ENCODE measurements at regions not wholly inside any gene's neighbourhood (a gene's known extent, or its start where the extent isn't known, plus 50 kb on each side); places are given as distances from the start of the nearest gene placed in this dataset.

DNA sequence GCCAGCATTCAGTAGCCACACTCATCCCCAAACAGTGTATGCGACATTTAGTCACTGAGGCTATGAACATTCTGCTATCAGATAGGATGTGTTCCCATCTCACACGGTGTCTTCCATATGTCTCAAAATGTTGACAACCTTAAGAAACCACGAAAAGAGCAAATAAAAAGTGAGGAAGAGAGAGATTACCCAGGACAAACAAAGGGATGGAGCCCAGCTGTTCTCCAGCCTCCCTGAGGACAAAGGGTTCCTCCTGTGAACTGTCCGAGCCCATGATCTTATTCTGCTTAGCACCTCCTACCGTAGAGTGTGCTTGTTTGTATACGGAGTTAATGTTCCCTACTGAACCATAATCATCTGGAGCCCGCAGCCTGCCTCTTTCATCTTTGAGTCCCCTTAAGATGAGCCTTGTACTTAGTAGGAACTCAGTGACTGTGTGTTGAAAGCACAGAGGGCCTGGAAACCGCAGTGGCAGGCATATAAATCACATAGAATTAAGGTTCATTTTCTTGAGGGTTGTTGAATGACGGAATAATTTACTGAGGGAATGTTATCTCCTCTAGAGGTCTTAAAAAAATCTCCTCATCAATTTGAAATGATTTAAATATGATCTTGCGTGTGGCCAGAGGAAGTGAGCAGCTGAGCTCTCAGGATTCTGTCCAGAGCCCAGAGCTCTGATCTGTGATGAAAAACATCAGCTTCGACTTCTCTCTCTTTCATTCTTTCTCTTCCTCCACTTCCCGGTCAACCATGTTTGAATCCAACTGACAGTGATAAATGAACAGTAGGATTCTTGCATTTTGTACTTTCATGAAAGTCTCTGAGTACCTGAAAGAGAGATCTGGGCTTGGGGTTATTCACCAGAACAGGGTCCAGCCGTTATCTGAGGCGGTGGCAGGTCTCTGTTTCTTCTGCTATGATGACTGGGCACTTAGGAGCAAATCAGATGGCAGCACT, 200.5 kb downstream of the KLF5 start:
- no peak for DNase-seq (ENCODE audit: low spot score)

DNA sequence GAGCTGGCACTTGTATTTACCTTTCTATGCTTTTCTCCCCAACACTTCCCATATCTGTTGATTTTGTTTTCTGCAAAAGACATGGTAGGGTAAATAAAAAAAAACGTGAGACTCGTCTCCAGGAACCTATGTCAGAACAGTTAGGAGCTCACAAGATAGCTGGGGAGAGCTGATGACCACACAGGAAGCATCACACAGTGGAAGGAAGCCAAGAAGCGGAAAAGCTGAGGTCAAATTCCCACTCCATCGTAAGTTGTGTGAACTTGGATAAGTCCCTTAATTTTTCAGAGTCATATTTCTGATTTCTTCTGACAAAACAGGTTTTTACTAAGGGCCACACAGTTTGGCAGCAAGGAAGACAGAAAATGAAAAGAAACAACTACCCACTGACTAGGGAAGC, 199.6 kb downstream of the KLF5 start:
- DNase-seq (ENCODE audit: low spot score) = no peak

DNA sequence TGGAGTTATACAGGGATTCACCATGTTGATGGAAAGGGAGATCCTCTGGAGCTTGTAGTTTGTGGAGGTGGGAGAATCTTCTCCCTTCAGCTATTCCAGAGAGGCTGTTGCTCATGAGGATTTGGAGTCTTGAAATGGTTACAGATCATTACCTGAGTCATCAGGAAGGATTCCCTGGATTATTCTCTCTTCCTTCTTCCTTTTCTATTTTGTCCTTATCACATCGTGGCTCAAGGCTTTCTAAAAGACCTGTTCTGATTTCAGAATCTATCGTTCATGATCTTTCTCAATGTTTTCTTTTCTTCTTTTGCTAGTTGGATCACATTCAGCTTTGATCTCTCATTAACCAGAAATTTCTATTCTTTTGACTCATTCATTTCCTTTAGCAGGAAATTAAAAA, 196.0 kb downstream of the KLF5 start:
- no peak for DNase-seq (ENCODE audit: low spot score)

DNA sequence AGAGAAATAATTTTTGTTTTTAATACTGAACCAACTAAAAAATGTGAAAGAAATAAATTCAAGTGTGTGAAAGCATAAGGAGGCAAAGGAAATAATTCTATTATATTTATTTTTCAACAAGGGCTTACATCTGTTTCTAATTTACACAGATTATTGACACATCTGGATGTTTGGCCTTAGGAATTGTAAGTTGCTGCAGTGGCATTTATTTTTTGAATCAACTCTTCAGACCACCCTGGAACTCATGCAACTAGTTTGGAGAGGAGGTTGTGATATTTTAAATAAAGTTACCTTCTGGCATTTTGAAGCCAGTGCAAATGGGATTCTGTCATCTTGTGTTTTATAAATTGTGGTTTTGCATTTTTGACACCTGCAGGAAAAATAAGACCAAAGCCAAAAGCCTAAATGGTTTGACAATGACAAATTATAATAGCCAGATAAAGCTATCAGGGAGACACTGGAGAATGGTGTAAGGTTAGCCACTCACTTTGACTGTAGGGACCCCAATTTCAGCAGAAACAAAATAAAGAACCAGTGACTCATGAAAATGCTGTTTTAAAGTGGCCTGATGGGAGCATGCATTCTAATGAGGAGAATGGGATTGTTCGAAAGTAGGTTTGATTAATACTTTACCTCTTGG, 192.9 kb downstream of the KLF5 start:
- DNase-seq (ENCODE audit: low spot score) = no peak

DNA sequence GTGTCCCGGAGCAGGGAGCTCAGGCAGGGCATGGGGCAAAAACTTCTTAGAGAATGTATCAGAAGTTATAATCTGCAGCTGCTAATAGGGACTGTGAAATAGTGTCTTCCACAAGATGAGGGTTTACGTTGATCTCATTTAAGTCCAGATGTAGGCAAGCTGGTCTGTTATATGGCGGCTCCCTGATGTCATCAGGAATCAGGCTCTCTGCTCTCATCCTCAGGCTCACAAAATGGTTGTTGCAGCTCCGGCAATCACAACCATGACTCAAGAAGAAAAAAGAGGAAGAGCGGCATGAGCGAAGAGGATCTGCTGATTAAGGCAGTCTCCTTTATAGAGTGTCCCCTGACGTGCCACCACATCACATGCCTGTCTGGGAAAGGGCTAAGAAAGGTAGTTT, 191.3 kb downstream of the KLF5 start:
- DNase-seq (ENCODE audit: low spot score) = no peak

DNA sequence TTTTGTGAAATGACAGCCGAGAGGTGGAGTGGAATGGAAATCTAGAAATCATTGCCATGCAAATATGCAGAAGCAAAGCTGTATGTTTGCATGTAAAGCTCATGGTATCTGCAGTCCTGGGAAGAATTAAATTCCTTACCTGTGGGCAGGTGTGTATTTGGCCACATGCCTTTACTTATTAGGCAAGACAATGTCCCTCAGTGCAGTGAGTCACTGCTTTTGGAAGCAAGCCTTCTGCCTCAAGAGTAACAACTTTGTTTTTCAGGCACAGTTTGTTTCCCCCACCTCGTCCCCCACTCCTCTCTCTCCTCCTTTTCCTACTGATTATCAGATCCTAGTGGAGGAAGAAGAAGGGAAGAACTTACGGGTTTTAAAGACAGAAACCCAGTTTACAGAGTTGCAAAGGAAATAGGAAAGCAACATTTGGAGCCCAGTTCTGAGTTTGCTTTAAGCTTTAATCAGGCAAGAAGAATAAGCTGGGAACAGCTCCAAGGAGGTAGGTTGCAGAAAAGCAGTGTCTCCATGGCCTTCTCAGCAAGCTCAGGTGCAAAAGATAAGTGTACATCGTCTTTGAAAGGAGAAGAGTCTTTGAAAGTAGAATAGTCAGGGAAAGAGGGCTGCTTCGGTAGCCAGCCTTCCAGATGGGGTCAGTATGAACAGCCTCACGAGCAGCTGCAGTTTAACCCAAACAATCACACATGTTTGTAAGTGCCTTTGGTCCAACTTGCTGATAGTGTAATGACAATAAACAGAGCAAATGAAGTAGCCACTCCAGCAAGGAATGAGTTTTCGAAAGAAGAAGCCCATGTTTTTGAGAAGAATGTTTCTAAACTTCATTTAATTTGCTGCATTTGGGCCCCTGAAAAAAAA, 190.1 kb downstream of the KLF5 start:
- peak; percentile 50 for DNase-seq (ENCODE audit: low spot score)

DNA sequence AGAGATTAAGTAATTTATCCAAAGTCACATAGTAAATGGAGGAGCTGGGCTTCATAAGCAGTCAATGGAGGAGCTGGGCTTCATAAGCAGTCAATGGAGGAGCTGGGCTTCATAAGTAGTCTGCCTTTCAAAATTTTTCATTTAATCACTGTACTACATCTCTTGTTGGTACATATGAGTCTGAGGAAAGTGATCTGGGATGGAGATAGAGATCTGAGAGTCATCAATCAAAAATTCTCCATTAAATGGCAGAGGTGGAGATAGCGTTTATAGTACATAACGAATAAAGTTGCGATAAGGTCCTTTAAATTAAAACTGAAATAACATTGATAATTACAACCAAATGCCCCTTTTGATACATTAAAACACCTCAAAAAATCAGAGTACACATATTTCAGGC, 189.3 kb downstream of the KLF5 start:
- DNase-seq (ENCODE audit: low spot score) = no peak

DNA sequence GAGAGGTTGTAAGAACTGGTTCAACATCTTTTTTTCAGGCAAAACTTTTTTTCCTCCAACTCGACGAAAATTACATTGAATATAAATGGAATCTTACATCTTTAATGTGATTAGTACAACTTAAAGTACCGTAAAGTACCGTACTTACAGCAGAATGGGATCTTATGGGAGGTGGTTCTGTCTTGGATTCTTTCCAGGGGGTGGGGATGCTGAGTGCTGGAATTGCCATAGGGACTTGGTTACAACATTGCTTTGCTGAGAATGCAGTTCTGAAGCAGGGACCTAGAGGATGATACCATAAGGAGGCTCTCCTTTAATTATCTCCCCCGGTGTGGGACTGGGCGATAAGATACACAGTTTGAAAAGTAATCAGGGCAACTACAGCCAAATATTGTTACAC, 186.4 kb downstream of the KLF5 start:
- DNase-seq (ENCODE audit: low spot score) = no peak

DNA sequence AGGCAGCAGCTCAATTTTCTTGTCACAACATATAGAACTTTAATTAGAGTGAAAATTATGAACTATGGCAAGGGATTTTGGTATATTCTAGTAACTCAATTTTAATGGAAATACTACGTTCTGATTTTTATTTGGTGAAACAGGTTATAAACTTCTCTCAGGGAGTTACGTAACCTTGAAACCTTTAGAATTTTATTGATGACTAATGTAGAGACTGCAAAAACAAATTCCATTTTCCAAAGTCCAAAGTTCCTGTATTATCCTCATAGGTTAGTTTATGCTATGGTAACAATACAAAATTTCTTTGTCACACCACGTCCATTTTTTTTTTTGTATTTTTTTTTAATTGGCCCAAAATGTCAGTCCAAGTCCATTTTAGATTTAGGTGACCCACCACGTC, 185.7 kb downstream of the KLF5 start:
- no peak for DNase-seq (ENCODE audit: low spot score)

DNA sequence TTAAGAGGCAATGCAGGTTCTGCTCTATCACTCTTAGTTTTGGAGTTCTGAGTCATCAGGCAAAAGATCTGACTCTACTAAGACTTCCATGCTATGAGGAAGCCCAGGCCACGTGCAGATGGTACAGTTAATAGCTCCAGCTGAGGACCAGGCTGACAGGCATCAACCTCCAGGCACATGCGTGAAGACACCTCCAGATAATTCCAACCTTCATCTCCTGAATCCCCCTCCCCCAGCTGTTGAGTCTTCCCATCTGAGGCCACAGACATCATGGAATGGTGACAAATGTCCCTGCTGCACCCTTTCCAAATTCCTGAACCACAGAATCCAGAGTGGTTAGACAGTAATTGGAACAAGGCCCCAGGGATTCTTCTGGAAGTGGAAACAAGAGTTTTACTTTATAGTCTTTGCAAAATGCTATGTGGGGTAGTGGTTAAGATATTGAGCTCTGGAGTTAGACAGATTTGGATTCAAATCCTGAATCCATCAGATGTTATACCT, 183.8 kb downstream of the KLF5 start:
- DNase-seq (ENCODE audit: low spot score) = no peak

DNA sequence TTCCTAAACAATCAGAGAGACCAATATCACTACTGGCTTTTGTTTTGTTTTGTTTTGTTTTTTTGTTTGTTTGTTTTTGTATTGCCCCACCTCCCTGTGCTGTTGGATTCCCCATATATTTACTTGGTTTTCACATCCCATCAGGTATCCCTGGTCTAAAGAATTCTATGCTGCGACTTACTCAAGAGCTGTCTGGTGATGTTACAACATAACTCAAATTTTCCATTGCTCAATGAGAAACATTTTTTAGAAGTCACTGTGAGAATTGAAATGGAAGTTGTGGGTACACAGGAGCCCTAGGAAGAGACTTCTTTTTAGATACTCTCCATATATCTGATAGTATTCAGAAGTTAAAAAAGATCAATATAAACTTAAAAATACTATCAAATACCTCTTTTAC, 181.4 kb downstream of the KLF5 start:
- no peak for DNase-seq (ENCODE audit: low spot score)

DNA sequence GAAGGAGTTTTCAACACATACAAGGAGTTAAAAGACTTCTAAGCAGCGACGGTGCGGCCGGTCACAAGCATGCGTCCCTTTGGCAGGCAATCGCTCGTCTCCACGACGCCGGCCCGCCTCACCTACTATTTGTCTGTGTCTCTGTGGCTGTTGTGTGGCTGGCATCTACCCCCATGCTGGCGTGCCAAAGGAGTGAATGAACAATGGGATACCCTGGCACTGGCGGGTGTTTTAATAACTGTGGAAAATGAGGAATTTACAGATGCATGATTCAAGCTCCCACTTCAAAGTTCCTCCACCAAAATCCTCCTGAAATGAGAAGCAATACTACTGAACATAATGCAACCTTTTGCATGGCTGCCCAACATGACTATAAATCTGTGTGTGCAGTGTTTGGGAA, 176.6 kb downstream of the KLF5 start:
- DNase-seq (ENCODE audit: low spot score) = no peak

DNA sequence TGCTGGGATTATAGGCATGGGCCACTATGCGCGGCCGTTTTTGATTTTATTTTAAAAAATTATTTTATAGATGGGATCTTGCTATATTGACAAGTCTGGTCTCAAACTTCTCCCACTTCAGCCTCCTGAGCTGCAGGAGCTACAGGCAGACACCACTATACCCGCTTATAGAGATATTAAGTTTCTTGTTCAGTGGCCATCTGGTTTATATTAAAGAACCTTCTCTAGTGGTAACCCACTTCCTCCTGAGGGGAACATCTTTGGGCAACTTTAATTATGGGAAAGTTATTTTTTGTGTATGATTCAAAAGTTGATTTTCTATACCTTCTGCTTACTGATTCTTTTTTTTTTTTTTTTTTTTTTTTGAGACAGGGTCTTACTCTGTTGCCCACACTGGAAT, 172.7 kb downstream of the KLF5 start:
- no peak for DNase-seq (ENCODE audit: low spot score)

DNA sequence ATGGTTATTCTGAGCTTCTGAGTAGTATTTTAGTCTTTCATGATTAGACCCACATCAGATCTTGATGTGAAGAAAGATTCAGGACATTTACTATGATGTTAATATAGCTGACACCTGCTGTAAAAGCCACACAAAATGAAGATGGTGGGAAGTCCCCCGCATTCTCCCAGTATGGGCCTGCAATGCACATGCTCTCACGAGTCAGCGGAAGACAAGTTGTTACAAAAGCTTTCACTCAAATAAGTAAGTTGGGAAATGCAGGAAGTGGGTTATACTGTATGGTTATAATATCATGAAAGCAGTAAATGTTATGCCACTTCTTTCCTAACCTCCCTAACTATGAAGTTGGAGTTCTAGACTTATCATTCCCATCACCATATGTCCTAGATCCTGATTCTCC, 171.9 kb downstream of the KLF5 start:
- no peak for DNase-seq (ENCODE audit: low spot score)

DNA sequence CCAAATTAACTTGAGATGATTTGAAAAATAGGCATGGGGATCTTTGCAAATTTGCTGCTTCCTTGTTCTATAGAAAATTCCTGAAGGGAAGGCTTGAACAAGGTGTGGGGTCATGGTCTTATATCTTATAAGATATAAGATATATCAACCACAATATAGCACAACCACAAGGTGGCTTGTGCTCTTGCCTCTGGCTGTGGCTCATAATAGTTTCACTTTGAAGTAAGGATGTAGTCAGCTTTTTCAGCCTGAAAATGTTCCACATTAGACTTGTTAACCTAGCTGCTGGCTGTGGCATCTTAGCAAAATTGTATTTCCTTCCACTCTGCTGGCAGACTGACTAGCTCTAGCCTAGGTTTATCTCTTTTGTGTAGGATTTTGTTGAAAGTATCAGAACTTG, 169.7 kb downstream of the KLF5 start:
- DNase-seq (ENCODE audit: low spot score) = no peak

DNA sequence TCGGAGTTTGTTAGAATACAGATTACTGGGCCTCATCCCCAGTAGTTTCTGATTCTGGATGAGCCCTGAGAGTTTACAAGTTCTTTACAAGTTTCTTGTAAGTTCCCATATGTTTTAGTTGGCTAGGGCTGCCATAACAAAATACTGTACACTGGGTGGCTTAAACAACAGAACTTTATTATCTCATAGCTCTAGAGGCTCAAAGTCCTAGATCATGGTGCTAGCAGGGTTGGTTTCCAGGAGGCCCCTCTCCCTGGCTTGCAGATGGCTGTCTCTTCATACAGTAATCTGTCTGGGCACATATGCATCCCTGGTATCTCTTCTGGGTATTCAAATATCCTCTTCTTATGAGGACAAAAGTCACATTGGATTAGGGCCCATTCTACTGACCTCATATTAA, 167.2 kb downstream of the KLF5 start:
- DNase-seq (ENCODE audit: low spot score) = no peak

DNA sequence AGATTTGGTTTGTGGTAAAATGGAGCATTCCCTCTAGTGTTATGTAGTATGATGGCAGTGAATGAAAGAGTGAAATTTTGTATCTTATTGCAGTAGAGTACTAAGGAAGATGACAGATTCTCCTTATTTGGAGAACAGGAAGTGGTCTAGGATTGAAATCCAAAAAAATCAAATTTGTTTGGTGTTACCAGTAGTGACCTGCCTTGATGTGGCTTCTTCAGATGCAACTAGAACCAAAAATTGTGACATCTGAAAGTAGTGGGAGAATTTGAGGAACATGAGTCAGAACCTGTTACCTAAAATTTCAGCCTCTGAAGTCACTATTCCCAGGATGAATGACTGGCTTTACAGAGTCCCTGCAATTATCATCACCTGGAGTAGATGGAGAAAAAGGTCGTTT, 165.9 kb downstream of the KLF5 start:
- DNase-seq (ENCODE audit: low spot score) = no peak

DNA sequence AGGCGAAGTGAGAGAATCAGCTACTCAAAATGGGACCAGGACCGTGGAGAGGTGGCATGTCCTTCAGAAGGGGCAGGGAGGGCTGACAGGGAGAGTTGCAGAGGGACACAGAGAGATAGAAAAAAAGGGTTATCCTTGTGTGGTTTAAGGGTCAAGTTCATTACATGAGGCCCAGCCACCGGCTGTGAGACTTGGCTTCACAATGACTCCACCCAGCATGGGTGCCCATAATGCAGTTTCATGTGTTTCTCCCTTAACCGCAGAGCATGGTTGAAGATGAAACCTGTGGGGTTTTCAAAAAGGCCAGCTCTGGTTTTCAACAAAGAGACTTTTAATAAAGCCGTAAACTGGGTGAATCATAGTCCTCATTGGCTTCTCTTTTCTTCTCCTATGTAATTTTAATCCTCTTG, 164.6 kb downstream of the KLF5 start:
- DNase-seq (ENCODE audit: low spot score) = no peak

DNA sequence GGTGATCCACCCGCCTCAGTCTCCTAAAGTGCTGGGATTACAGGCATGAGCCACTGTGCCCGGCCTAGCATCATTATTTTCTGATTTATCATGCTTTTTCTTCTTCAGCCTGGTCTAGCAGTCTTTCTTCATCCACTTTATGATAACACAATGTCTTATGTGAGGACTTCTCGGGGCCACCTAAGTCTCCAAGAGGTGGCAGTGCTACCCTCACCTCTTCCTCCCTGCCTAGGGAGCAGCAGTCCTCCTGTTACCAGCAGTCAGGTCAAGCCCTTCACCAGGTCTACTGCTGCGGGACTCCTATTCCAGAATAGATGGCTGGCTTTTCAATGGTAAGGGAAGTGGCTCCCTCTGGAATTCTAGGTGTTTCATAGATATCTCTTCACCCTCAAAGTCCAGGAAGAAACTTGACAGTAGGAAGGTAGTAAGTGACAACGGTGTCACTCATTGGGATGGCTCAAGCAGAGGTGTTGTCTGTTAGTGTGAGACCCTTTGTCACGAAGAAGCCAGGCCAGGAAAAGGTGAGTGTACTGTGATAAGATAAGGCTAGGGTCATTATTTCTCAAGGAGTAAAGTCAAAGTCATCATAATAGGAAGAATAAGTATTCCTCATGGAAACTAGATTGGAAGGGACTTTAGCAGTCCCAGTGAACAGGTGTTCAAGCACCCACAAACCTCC, 164.0 kb downstream of the KLF5 start:
- no peak for DNase-seq (ENCODE audit: low spot score)

DNA sequence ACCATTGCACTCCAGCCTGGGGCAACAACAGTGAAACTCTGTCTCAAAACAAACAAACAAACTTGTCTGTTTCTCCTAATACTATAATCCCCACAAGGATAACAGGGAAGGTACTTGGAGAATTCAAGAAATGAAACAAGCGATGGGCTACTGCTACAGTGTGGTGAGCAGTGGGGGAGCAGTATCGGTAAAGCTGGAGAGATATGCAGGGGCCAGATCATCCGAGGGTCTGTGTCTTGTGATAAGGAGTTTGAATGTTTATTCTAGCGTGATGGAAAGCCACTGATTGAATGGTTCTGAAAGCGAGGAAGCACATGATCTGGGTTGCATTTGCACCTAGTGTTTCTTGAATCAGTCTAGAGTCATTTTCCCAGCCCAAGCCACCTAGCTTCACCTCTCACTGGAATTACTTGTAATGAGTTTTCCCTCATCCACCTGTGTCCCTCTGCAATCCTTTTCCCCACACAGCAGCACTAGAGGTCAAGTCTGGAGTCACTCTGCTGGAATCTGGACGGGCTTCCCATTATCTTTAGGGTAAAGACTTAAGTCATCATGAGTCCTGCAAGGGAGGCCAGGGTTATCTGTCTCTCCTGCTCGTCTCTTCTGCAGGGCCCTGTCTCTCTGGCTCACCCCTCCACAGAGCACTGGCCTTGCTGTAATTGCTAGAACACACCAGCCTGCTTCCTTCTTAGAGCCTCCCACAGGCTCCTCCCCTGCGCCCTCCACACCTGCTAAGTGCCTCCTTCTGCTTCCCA, 162.3 kb downstream of the KLF5 start:
- DNase-seq (ENCODE audit: low spot score) = no peak

DNA sequence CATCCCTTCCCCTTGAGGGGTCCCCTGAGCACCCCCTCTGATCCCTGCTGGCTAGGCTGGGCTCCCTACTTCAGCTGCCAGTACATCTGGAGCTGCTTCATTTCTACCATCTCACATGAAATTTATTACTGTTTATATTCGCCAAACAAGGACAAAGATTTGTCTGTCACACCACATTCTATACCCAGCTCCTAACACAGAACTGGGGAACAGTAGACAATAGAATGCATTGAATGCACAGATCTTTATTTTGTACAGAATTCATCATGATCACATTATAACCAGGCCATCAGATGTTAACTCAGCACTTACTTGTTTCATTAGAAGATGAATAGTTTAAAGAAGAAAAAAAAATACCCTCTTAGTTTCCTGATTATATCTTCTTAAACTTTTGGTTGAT, 159.4 kb downstream of the KLF5 start:
- no peak for DNase-seq (ENCODE audit: low spot score)
